ENCODE measurements at regions not wholly inside any gene's neighbourhood (a gene's known extent, or its start where the extent isn't known, plus 50 kb on each side); places are given as distances from the start of the nearest gene placed in this dataset.
"Not testable (repeated sequence)": the region's sequence is repeated elsewhere in the genome, so short reads cannot be mapped to it uniquely, and the experiment has no call there.

DNA sequence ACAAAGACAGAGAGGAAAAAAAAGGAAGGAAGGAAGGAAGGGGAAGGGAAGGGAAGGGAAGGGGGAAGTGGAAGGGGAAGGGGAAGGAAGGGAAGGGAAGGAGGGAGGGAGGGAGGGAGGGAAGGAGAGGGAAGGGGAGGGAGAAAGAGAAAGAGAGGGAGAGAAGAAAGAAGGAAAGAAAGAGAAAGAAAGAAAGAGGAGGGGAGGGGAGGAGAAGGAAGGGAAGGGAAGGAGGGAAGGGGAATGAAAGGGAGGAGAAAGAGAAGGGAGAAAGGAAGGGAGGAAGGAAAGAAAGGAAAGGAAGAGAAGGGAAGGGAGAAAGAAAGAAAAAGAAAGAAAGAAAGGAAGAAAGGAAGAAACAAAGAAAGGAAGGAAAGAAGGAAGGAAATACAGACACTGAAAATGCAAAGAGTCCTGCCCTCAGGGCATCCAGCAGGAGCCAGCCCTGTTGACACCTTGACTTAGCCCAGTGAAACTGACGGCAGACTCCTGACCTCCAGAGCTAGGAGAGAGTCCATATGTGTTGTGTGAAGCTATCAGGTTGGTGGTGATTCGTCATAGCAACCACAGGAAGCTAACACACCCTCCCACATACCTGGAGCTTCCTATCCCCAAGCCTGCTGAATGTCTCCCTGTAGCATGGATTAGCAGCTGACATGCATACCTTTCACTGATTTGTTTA, 58.7 kb upstream of the SULF2 start:
- H3K27ac ChIP-seq (ENCODE audit: low read length), result no peak overlapping the region
- DNase-seq, result no peak

GRCh38 chr20:47842950-47843349, 57.7 kb upstream of the SULF2 start:
- ATAC-seq (ENCODE audit: insufficient read depth, low read depth); H2AFZ ChIP-seq (ENCODE audit: low read depth, low read length); H3K79me2 ChIP-seq (ENCODE audit: insufficient read depth, low read length); H3K4me2 ChIP-seq (ENCODE audit: insufficient read depth, low read length); DNase-seq; H3K9ac ChIP-seq (ENCODE audit: low read depth, low read length); H4K20me1 ChIP-seq (ENCODE audit: insufficient read depth, low read length); H3K27me3 ChIP-seq (ENCODE audit: insufficient read depth, low read length, poor library complexity); H3K4me1 ChIP-seq (ENCODE audit: insufficient read depth, low read length); H3K4me3 ChIP-seq (ENCODE audit: low read depth in 1 of 2, low read length in 2 of 2); H3K9me3 ChIP-seq (ENCODE audit: insufficient read depth, low read length, severe bottlenecking); H3K36me3 ChIP-seq (ENCODE audit: insufficient read depth, low read length); H3K27ac ChIP-seq (ENCODE audit: low read length): not testable (repeated sequence)

More for the DNA sequence above, 58.7 kb upstream of the SULF2 start:
- Histone ChIP-seq H3K27me3 (ENCODE audit: insufficient read depth, low read length, poor library complexity) (no peaks in the 10 kb centered on the region), H3K79me2 (ENCODE audit: insufficient read depth, low read length) (no peaks in the 10 kb centered on the region), H4K20me1 (ENCODE audit: insufficient read depth, low read length) (no peaks in the 10 kb centered on the region), H3K9ac (ENCODE audit: low read depth, low read length) (no peak overlapping the region), H3K4me2 (ENCODE audit: insufficient read depth, low read length) (no peak overlapping the region), H3K4me3 (ENCODE audit: low read depth in 1 of 2, low read length in 2 of 2) (no peak overlapping the region), H3K36me3 (ENCODE audit: insufficient read depth, low read length) (no peaks in the 10 kb centered on the region), H3K4me1 (ENCODE audit: insufficient read depth, low read length) (no peaks in the 10 kb centered on the region), H3K9me3 (ENCODE audit: insufficient read depth, low read length, severe bottlenecking) (no peaks in the 10 kb centered on the region), H2AFZ (ENCODE audit: low read depth, low read length) (no peak overlapping the region)
- no peak for TF ChIP-seq EZH2 (IDR thresholded peaks at IDR 0.05; ENCODE audit: borderline replicate concordance, low read depth, low read length, severe bottlenecking)
- TF ChIP-seq CTCF (IDR thresholded peaks at IDR 0.05; ENCODE audit: borderline replicate concordance, extremely low read depth, low read length, poor library complexity, severe bottlenecking), result no peak
- ATAC-seq (ENCODE audit: insufficient read depth, low read depth), result 0 out of 3 replicates have a peak, but pooled peaks have one; percentile 24

GRCh38 chr20:47842004-47842403, 56.7 kb upstream of the SULF2 start:
- not testable (repeated sequence) for H3K27me3 ChIP-seq (ENCODE audit: insufficient read depth, low read length, poor library complexity); H3K27ac ChIP-seq (ENCODE audit: low read length); H3K4me2 ChIP-seq (ENCODE audit: insufficient read depth, low read length); ATAC-seq (ENCODE audit: insufficient read depth, low read depth); H2AFZ ChIP-seq (ENCODE audit: low read depth, low read length); H3K9me3 ChIP-seq (ENCODE audit: insufficient read depth, low read length, severe bottlenecking); H3K36me3 ChIP-seq (ENCODE audit: insufficient read depth, low read length); H3K79me2 ChIP-seq (ENCODE audit: insufficient read depth, low read length); H4K20me1 ChIP-seq (ENCODE audit: insufficient read depth, low read length); DNase-seq; H3K4me3 ChIP-seq (ENCODE audit: low read depth in 1 of 2, low read length in 2 of 2); H3K4me1 ChIP-seq (ENCODE audit: insufficient read depth, low read length); H3K9ac ChIP-seq (ENCODE audit: low read depth, low read length)

GRCh38 chr20:47836256-47836817, 51.1 kb upstream of the SULF2 start:
- H3K4me1 ChIP-seq (ENCODE audit: insufficient read depth, low read length); H3K27ac ChIP-seq (ENCODE audit: low read length); H3K27me3 ChIP-seq (ENCODE audit: insufficient read depth, low read length, poor library complexity); H3K36me3 ChIP-seq (ENCODE audit: insufficient read depth, low read length); ATAC-seq (ENCODE audit: insufficient read depth, low read depth); H4K20me1 ChIP-seq (ENCODE audit: insufficient read depth, low read length); DNase-seq; H2AFZ ChIP-seq (ENCODE audit: low read depth, low read length); H3K4me3 ChIP-seq (ENCODE audit: low read depth in 1 of 2, low read length in 2 of 2); H3K4me2 ChIP-seq (ENCODE audit: insufficient read depth, low read length); H3K9ac ChIP-seq (ENCODE audit: low read depth, low read length); H3K9me3 ChIP-seq (ENCODE audit: insufficient read depth, low read length, severe bottlenecking); H3K79me2 ChIP-seq (ENCODE audit: insufficient read depth, low read length): not testable (repeated sequence)
